Peyer's patch (tissue), 4 donors: ENCODE measurements at regions not wholly inside any gene's neighbourhood (a gene's known extent, or its start where the extent isn't known, plus 50 kb on each side); places are given as distances from the start of the nearest gene placed in this dataset.

Source experiments
- CTCF ChIP-seq, 6 experiments: fragments of 450-650 bp in 4 of 6; fragments of 200-600 bp in 2 of 6; sonication (generic) in 1 of 6; IDR thresholded peaks; one replicate each; pipeline ENCODE4 v1.5.1; 2017 to 2019; ENCODE audit warnings: antibody characterized with exemption in 6 of 6, mild to moderate bottlenecking in 3 of 6, moderate library complexity in 1 of 6
- POLR2A ChIP-seq, 2 donors: fragments of 450-650 bp; IDR thresholded peaks; one replicate each; pipeline ENCODE4 v1.5.1; 2017; ENCODE audit warnings: antibody characterized with exemption in 2 of 2, mild to moderate bottlenecking in 2 of 2, moderate library complexity in 2 of 2

- no peak for TF ChIP-seq POLR2A (IDR thresholded peaks at IDR 0.05)
- TF ChIP-seq CTCF (IDR thresholded peaks at IDR 0.05), result no peak
These were observed 55.4 kb upstream of the PIAS1 start for GRCh38 chr15:67998599-67999133.
